ENCODE measurements at regions not wholly inside any gene's neighbourhood (a gene's known extent, or its start where the extent isn't known, plus 50 kb on each side); places are given as distances from the start of the nearest gene placed in this dataset.

DNA sequence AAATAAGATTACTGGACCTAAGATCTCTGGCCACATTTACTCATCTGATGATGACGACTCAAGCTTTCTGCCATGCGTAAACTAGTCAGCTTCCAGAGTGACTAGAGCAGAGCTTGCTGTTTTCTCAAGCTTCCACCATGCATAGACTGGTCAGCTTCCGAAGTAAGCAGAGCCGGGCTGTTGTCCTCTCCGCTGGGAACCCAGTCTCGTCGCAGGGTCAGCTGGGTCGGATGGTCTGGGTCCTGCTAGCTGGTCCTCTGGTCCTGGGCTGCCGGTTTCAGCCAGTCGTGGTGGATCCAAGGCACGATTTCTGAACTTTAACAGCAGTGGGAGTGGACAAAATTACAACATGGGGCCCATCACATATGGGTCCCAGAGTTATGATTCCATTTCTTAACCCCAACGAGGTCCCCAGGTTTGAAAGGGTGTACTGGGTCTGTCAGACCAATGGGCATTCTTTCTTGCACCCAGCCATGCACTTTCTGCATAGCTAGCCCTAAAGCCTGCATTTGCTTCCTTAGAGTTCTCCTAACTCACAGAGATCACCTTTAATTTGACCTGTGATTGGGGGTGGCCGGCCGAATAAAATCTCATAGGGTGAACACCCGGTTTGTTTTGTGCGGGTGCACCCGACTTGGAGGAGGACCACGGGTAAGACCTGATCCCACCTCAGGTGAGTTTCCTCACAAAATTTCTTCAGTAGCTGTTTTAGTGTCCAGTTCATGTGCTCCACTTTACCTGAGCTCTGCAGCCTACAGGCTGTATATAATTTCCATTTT lies 1312.8 kb downstream of the TMEM121 start:
- DNase-seq (ENCODE audit: extremely low read depth, low read depth), result no peak
- TF ChIP-seq, protein P1, sequence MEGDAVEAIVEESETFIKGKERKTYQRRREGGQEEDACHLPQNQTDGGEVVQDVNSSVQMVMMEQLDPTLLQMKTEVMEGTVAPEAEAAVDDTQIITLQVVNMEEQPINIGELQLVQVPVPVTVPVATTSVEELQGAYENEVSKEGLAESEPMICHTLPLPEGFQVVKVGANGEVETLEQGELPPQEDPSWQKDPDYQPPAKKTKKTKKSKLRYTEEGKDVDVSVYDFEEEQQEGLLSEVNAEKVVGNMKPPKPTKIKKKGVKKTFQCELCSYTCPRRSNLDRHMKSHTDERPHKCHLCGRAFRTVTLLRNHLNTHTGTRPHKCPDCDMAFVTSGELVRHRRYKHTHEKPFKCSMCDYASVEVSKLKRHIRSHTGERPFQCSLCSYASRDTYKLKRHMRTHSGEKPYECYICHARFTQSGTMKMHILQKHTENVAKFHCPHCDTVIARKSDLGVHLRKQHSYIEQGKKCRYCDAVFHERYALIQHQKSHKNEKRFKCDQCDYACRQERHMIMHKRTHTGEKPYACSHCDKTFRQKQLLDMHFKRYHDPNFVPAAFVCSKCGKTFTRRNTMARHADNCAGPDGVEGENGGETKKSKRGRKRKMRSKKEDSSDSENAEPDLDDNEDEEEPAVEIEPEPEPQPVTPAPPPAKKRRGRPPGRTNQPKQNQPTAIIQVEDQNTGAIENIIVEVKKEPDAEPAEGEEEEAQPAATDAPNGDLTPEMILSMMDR (IDR thresholded peaks at IDR 0.05; ENCODE audit: low read depth, low read length), result no peak

DNA sequence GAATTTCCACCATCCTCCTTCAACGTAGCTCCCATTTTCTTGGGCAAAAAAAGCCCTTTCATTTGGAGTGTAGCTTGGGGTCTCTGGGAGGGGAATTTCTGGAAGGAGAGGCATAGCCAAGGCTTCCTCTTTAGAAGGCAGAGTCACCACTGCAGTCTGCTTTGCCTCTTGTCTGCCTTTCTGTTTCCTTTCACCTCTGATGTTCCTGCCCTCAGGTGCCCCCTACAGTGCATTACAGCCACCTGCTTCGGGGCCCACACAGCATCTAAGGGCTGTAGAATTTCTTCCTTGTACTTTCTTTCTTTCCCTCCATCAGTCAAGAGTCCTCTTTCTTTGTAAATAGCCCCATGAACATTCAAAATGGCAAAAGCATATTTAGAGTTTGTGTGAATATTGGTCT lies 1313.9 kb downstream of the TMEM121 start:
- DNase-seq (ENCODE audit: extremely low read depth, low read depth), result no peak
- TF ChIP-seq, protein P1 (IDR thresholded peaks at IDR 0.05; ENCODE audit: low read depth, low read length), result no peak

DNA sequence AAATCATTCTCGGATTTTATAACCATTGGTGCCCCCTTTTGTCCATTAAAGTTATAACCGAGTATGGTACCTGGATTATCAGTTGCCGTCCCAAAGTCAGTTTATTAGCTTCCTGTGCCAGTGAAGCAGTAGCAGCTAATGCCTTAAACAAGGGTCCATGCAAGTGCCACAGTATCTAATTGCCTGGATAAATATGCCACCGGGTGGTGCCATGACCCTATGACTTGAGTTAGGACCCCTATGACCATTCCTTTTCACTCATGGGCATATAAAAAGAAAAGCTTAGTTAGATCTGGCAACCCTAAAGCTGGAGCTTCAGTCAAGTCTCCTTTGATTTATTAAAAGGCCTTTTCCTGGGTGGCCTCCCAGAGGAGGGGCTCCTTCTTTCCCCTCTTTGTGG lies 1314.6 kb downstream of the TMEM121 start:
- TF ChIP-seq, protein P1 (IDR thresholded peaks at IDR 0.05; ENCODE audit: low read depth, low read length), result no peak
- no peak for DNase-seq (ENCODE audit: extremely low read depth, low read depth)

DNA sequence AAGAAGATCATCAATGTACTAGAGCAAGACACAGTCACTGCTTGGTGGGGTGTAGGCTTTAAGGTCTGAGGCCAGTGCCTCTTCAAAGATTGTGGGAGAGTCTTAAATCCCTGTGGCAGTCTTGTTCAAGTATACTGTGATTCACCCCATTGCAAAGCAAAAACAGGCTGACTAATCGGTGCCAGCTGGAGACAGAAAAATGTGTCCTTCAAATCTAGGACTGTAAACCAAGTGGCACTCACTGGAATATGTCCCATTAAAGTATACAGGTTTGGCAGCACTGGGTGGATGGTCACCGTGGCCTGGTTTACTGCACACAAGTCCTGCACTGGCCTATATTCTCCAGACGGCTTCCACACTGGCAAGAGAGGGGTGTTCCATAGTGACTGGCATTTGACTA lies 1315.3 kb downstream of the TMEM121 start:
- no peak for DNase-seq (ENCODE audit: extremely low read depth, low read depth)

DNA sequence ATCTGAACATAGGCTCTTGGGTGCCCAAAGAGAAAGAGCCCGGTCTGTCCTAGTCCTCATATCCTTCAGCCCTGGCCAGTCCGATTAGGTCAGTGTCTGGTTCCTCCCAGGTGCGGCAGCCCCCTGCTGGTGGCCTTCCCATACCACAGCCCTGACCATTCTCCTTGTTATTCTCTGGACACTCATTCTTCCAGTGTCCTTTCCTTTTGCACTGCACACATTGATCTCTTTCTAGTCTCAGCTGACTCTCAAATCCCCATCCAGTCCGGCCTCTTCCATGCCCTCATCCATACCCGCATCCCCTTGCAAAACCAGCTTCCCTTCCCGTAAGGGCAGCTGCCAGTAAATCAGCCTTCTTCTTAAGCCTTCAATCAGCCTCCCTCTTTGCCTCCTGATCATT lies 1316.3 kb downstream of the TMEM121 start:
- TF ChIP-seq, protein P1 (IDR thresholded peaks at IDR 0.05; ENCODE audit: low read depth, low read length), result no peak
- no peak for DNase-seq (ENCODE audit: extremely low read depth, low read depth)

More for the DNA sequence above, 1315.3 kb downstream of the TMEM121 start:
- TF ChIP-seq, protein P1 (IDR thresholded peaks at IDR 0.05; ENCODE audit: low read depth, low read length), result no peak

DNA sequence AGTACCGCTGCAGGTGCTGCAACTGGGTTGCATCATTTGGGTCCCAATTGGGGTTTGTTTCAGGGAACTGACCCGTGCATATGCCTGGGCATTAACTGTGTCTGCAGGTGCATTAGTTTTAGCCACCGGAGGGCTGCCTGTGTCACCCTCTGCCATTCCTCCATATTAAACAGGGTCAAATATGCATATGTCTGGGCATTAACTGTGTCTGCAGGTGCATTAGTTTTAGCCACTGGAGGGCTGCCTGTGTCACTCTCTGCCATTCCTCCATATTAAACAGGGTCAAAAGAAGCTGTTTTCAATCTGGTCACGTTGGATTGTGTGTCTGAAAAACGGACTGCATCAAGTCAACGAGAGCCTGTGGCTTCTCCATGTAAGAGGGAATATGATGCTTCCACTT lies 1317.0 kb downstream of the TMEM121 start:
- TF ChIP-seq, protein P1 (IDR thresholded peaks at IDR 0.05; ENCODE audit: low read depth, low read length), result no peak
- no peak for DNase-seq (ENCODE audit: extremely low read depth, low read depth)

DNA sequence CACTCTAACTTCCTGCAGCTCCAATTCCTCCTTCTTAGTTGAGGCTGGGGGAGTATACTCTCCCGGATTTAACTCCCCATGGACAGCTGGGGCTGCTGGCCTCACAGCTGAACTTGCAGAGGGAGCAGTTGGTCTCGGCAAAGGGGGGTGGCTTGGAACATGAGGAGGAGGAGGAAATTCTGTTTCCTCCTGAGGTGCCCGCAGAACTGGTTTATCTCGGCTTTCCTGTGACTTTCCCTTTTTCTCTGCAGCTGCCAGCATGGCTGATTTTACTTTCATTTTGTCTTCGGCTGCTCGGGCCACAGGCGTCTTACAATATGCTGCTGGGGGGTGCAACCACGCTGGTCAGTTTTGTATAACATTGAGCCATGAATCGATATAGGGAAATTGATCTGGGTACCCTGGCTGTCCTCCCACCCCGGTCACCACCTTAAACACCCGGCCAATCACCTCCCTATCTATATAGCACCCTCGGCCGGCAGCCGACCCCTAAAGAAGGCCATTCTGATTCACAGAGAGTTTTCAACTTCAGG lies 1317.6 kb downstream of the TMEM121 start:
- no peak for DNase-seq (ENCODE audit: extremely low read depth, low read depth)
- TF ChIP-seq, protein P1 (IDR thresholded peaks at IDR 0.05; ENCODE audit: low read depth, low read length), result no peak
